A673 (cell line): ENCODE measurements at regions not wholly inside any gene's neighbourhood (a gene's known extent, or its start where the extent isn't known, plus 50 kb on each side); places are given as distances from the start of the nearest gene placed in this dataset.

ENCODE experiments used
- CTCF ChIP-seq: fragments of 300-800, 200-600 bp; sonication (generic); conservative IDR thresholded peaks from 2 replicates; pipeline ENCODE4 v1.5.1; 2017; ENCODE audit warnings: low read depth, mild to moderate bottlenecking, antibody characterized with exemption, low read length, moderate library complexity, mixed read lengths
- EZH2 ChIP-seq: fragments of 200-600 bp; sonication (generic); IDR thresholded peaks from 2 replicates; pipeline ENCODE4 v1.6.1; 2017; ENCODE audit warnings: borderline replicate concordance, low read depth, mild to moderate bottlenecking, mixed read lengths, antibody characterized with exemption, low read length; ENCODE audit not compliant: poor library complexity, severe bottlenecking

GRCh38 chr9:36779582-36779981 lies 206.9 kb downstream of the MELK start:
- no peak for TF ChIP-seq CTCF
- TF ChIP-seq EZH2 = no peak
